ENCODE measurements at regions not wholly inside any gene's neighbourhood (a gene's known extent, or its start where the extent isn't known, plus 50 kb on each side); places are given as distances from the start of the nearest gene placed in this dataset.
A peak's percentile ranks its signal among the peaks of the same experiment; 100 is the strongest.

GRCh38 chr14:89660166-89660565, 243.1 kb upstream of the FOXN3 start:
- FAIRE-seq: peak; percentile 17

GRCh38 chr14:89658977-89659670, 242.1 kb upstream of the FOXN3 start:
- no peak for FAIRE-seq

DNA sequence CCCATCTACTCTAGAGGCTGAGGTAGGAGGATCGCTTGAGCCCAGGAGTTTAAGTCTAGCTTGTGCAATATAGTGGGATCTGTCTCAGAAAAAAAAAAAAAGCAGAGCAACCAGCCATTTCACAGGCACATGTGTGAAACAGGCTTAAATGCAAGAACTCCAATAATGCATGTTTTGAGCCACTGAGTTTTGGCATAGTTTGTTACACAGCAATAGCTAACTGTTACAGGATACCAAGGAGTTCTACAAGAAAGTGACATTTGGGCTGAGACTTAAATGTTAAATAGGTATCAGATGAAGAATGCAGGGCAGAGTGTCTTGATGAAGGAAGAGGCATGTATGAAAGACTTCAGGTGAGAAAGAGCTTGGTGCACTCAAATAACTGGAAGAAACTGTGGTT, 240.0 kb upstream of the FOXN3 start:
- FAIRE-seq: no peak

GRCh38 chr14:89654998-89655397, 238.0 kb upstream of the FOXN3 start:
- no peak for FAIRE-seq

- FAIRE-seq: no peak
Measured at GRCh38 chr14:89652352-89652751, 235.3 kb upstream of the FOXN3 start.

DNA sequence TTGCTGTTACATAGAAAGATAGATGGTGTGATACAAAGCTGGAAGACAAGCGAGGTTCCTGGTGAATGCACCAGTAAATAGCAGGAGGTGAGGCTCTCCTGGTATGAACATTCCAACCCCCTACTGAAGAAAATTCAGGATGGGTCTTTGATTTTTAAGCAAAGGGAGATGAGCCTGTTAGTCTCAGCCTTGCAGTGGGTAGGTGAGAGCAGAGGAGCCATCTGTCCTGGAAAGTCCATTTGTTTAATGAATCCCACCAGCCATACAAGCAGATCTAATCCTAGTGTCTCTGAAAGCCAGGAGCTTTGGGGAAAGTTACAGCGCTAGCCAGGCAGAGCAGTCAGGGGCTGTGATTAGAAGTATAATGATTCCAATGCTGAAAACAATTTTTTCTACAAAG, 234.8 kb upstream of the FOXN3 start:
- FAIRE-seq: no peak

DNA sequence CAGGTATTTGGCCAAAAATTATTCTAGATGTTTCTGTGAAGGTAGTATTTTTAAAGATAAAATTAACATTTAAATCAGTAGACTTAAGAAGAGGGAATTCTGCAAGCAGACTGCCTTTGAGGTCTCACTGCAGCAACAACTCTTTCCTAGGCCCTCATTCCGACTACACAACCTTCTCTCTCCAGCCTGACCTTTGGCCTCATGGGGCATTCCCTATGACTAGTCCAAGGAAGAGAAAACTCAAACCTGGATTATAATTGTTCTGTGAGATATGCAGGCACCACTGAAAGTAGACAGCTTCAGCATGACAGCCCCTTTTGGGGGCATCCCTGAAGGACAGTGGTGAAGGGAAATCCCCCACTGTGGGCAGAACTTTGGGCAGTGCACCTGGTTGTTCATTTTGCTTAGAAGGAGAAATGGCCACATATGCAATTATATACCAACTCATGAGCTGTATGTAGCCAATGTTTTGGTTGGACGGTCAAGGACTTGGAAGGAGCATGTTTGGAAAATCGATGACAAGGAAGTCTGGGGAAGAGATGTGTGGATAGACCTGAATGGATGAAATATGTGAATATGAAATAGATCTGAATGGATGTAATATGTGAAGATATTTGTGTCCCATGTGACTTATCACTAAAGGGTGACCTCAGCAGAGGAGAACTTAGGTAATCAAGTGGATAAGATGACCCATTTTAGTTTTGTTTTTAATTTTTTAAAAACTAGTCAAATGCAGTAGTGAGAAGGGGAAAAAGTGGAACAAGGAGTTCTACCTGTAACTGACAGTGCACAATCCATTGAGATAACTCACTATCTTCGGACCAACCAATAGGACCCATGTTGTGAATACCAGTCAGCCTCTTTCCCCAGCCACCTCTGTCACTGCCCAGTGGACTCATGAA, 233.3 kb upstream of the FOXN3 start:
- no peak for FAIRE-seq

DNA sequence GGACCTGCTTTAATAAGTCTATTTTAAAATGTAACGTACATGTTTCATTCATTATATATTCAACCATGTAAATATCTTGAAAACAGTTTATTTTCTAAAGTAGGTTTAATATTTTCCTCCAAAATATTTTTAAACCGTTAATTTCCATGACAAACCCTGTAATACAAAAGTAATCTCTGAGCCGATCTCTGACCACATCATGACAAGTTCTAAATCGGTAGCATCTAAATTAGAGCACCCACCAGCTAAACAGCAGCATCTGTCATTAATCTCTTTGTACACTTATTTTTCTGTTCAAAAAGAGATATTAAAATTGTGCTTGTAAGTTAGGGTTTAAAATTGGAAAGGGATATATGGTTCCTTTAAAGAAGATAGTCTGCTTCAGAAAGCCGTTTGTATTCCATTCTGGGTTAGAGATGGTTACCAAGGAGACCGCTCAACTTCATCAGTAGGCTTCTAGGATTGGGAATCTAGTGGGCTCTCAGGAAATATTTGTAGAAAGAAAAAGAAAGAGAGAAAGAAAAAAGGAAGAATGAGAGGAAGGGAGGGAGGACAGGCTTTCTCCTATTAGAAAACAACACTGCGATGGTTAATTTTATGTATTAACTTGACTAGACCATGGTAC, 232.5 kb upstream of the FOXN3 start:
- peak; percentile 33 for FAIRE-seq

DNA sequence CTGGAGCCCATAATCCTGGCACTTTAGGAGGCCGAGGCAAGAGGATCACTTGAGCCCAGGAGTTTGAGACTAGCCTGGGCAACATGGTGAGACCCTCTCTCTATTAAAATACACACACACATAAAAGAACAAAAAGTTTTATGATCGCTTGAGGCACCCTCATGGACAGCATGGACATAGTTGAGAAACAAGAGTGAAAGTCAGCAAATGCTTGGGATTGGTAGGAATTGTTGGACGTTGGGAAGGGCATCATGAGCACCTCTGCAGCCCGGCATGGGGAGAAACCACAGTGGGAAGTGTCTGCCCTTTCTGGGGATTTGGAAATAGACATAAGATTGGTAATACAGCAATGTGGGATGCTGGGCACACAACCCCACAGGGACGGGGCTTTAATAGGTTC, 231.9 kb upstream of the FOXN3 start:
- no peak for FAIRE-seq

- FAIRE-seq: no peak
Measured at GRCh38 chr14:89648510-89648909, 231.5 kb upstream of the FOXN3 start.

DNA sequence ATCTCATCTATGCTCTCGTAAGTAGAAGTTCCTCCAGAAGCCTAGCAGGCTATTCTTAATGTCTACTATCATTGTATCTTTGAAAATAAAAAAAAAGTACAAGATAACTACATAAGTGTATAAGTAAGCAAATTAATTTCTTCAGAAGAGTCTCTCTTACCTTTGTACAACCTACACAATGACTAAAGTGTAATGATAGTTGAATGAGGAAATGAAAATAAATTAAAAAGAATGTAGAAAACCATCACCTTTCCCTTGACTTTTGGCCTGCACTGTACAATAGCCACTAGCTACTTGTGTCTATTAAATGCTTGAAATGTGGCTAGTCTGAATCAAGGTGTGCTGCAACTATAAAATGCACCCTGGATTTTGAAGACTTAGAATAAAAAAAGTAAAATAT, 229.9 kb upstream of the FOXN3 start:
- FAIRE-seq: no peak

DNA sequence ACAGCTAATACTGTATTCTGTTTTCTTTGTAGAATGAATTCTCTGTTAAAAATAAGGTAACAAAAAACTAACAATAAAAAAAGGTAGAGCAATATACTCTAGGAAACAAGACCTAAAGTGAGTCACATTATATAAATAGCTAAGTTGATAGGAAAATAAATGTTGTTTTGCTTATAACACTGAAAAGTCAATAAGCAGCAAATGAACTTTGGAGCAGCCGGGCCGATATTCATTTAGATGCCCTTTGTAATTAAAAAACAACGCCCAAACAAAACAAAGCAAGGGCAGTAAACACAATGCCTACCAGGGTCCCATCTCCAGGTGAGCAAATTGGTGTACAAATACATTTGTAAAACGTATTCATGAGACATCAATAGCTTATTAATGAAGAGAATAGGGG, 227.6 kb upstream of the FOXN3 start:
- FAIRE-seq: no peak

DNA sequence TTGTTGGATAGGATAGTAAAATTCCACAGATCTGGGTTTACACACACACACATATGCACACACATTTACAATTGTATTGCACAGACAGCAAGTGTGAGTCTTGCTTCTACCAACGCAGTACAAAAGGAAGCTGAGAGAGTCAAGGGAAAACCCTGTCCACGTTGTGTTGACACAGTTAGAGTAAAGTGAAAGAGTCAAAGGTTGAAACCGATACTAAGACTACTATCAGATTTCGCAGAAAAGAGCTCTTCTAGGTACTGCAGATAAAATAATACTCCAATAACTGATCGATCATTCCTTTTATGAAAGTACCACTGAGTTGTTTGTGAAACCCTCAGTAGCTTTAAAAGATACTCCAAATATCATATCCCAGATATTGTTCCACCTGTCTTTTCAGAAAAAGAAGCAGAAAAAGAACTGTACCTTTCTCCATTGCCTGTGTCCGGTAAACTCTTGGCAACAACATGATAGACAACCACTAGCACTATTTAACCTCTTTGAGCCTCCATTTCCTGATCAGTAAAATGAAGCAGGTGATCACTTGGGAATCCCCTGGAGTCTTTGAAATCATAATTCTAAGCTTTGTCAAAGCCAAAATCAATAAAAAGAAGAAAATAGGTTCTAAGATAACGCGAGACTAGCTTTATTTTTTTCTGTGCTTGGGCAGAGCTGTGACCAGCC, 224.6 kb upstream of the FOXN3 start:
- no peak for FAIRE-seq

GRCh38 chr14:89640141-89640540, 223.1 kb upstream of the FOXN3 start:
- FAIRE-seq: no peak

- no peak for FAIRE-seq
Measured at GRCh38 chr14:89639687-89640086, 222.7 kb upstream of the FOXN3 start.

GRCh38 chr14:89638891-89639290, 221.9 kb upstream of the FOXN3 start:
- FAIRE-seq: no peak

GRCh38 chr14:89637581-89637980, 220.5 kb upstream of the FOXN3 start:
- no peak for FAIRE-seq

DNA sequence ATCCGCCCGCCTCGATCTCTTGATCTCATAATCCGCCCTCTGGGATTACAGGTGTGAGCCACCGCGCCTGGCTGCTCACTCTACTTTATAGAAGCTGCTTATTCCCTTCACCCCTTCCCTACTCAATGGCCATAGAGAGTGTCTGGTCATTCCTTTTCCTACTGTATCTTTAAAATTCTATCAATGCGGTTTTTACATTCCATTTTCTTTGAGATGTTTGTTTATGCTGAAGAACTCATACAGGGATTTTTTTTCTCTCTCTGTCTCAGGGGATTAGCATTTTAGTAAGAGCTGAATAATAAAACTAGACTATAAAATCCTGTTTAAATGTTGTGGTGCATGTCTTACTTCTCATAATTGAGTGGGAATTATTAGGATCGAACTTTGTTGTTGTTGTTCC, 218.6 kb upstream of the FOXN3 start:
- FAIRE-seq: no peak

DNA sequence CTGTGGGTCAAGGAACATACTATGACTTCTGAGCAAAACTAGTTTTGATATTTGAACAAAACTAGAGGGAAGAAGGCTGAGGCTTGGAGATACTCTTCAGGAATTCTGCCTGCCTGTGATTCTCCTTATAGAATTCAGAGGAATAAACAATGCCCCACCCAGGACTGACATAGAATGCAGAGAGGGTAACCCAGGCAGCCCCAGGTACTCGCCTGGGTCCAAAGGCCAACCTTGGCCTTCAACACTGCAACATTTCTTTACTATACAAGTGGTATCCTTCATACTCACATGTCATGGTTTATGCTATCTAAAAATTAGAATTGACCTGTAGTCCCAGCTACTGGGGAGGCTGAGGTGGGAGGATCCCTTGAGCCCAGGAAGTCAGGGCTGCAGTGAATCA, 217.0 kb upstream of the FOXN3 start:
- no peak for FAIRE-seq

DNA sequence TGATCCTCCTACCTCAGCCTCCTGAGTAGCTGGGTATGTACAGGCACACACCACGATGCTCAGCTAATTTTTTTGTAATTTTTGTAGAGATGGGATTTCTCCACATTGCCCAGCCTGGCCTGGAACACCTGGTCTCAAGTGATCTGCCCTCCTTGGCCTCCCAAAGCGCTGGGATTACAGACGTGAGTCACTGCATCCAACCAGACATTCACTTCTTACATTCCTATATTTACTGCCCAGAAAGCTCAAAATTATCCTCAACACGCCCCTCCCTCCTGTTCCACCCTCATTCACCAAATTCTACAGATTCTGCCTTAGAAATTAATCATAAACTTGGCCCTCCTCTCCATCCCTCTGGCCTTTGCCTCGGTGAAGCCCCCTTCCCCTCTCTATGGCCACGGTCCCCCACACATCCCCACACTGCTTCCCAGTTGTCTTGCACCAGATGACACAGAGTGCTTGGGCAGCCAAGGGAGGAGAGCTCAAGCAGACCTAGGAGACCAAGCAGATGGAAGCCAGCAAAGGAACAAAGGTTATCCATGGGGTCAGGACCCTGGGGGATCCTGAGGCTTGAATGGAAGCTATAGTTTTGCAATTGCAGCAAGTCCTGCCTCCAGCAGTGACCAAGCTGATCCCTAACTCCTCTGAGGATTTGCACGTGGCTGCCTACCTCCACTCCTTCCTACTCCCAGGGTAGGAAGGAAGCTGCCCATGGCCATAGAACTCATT, 213.2 kb upstream of the FOXN3 start:
- no peak for FAIRE-seq

DNA sequence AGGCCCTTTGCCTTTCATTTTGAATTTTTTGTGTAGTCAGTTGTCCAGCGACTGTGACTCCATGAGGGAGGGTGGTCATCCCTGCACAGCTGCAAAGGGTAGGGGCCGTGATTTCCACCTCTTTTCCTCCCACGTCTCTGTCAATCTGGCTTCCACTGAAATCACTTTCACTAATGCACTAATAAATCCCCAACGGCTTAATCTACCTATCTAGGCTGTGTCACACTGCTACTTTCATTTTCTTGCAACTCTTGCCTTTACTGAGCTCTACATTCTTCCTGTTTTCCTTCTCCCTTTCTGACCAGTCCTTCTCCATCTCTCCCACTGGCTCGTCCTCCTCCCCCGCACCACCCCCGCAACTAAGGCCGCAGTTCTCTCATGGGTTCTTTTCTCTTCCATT, 212.3 kb upstream of the FOXN3 start:
- FAIRE-seq: no peak

DNA sequence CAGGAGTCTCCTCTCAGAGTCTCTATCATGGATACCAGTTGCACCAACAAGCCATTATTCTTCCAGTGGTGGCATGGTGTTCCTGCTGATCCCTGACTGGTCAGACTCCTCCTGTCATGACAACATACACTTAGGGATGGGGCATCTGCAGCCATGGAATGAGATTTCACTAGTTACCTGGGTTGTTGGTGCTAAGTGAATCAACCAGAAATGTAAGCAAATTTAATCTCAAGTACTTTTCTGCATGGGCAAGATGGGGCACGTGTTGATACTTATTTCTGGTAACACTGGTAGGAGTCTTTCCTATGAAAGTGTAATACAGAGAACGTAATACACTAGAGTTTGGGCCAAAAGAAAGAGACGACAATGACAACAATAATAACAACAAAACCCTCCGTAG, 211.5 kb upstream of the FOXN3 start:
- FAIRE-seq: no peak
